ENCODE measurements at regions not wholly inside any gene's neighbourhood (a gene's known extent, or its start where the extent isn't known, plus 50 kb on each side); places are given as distances from the start of the nearest gene placed in this dataset.

DNA sequence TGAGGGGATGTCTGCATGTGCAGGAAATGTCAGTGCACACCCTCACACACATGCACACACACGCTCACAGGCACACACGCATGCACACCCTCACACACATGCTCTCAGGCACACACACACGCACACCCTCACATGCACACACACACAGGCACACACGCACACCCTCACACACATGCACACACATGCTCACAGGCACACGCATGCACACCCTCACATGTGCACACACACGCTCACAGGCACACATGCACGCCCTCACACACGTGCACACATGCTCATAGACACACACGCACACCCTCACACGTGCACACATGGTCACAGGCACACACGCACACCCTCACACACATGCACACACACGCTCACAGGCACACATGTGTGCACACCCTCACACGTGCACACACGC lies 77.6 kb upstream of the ZNF469 start:
- H4K20me1 ChIP-seq (ENCODE audit: insufficient read depth, low read length): no peaks in the 10 kb centered on the region
- H3K9me3 ChIP-seq (ENCODE audit: low read length): no peaks in the 10 kb centered on the region
- H3K4me2 ChIP-seq (ENCODE audit: low read length): no peak overlapping the region
- BruUV-seq (replicated peaks): no TSS peak
- no peaks in the 10 kb centered on the region for H3K4me1 ChIP-seq (ENCODE audit: insufficient read depth, low read length, poor library complexity, severe bottlenecking)
- H3K27ac ChIP-seq (ENCODE audit: low read depth, low read length, poor library complexity, severe bottlenecking): no peak overlapping the region
- no peaks in the 10 kb centered on the region for H3K79me2 ChIP-seq (ENCODE audit: insufficient read depth, low read depth, low read length)
- TF ChIP-seq CTCF (conservative IDR thresholded peaks at IDR 0.05; ENCODE audit: low read length) (no peak), EZH2phosphoT487 (IDR thresholded peaks at IDR 0.05; ENCODE audit: borderline replicate concordance, low read depth, low read length) (no peak)
- H3K4me3 ChIP-seq (ENCODE audit: low read depth, low read length, poor library complexity, severe bottlenecking): no peak overlapping the region
- H3K9me2 ChIP-seq (ENCODE audit: insufficient read depth, low read length): no peaks in the 10 kb centered on the region
- ChIA-PET CTCF (ENCODE audit: unreplicated experiment) (no interaction called here), POLR2A (no interaction called here)
- H2AFZ ChIP-seq (ENCODE audit: low read length): no peak overlapping the region
- intact Hi-C loops (cut with micrococcal nuclease; ENCODE audit: unreplicated experiment): no loop called here
- H3K36me3 ChIP-seq (ENCODE audit: insufficient read depth, low read length): no peaks in the 10 kb centered on the region
- DNase-seq (ENCODE audit: low spot score): no peak

DNA sequence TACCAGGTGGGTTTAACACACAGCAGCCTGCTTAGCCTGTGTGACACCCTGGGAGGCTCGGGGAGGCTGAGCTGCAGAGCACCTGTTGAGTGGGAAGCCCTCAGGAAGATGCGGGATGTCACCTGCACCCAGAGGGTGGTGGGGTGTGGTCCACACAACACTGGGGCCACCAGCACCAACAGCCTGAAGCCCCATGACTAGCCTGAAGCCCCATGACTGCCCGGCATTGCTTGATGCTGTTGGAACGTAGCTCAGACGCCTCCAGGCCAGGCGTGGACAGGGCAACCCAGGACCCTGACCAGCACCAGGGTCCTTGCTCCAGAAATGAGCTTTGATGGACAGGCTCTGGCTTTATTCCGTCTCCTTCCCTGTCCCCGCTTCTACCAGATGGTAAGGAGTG lies 76.3 kb upstream of the ZNF469 start:
- BruUV-seq (replicated peaks): no TSS peak
- no peaks in the 10 kb centered on the region for H3K9me2 ChIP-seq (ENCODE audit: insufficient read depth, low read length)
- H3K27ac ChIP-seq (ENCODE audit: low read depth, low read length, poor library complexity, severe bottlenecking): no peak overlapping the region
- no peaks in the 10 kb centered on the region for H3K9me3 ChIP-seq (ENCODE audit: low read length)
- H3K79me2 ChIP-seq (ENCODE audit: insufficient read depth, low read depth, low read length): no peaks in the 10 kb centered on the region
- POLR2A ChIA-PET: no interaction called here
- H3K4me1 ChIP-seq (ENCODE audit: insufficient read depth, low read length, poor library complexity, severe bottlenecking): no peaks in the 10 kb centered on the region
- H3K4me2 ChIP-seq (ENCODE audit: low read length): no peak overlapping the region
- CTCF ChIA-PET (ENCODE audit: unreplicated experiment): no interaction called here
- TF ChIP-seq CTCF (conservative IDR thresholded peaks at IDR 0.05; ENCODE audit: low read length) (no peak), EZH2phosphoT487 (IDR thresholded peaks at IDR 0.05; ENCODE audit: borderline replicate concordance, low read depth, low read length) (no peak)
- H3K4me3 ChIP-seq (ENCODE audit: low read depth, low read length, poor library complexity, severe bottlenecking): no peak overlapping the region
- DNase-seq (ENCODE audit: low spot score): no peak
- H4K20me1 ChIP-seq (ENCODE audit: insufficient read depth, low read length): no peaks in the 10 kb centered on the region
- H3K36me3 ChIP-seq (ENCODE audit: insufficient read depth, low read length): no peaks in the 10 kb centered on the region
- intact Hi-C loops (cut with micrococcal nuclease; ENCODE audit: unreplicated experiment): no loop called here
- no peak overlapping the region for H2AFZ ChIP-seq (ENCODE audit: low read length)

GRCh38 chr16:88306860-88307545 lies 75.8 kb upstream of the ZNF469 start:
- no TSS peak for BruUV-seq (replicated peaks)
- CTCF ChIA-PET (ENCODE audit: unreplicated experiment): no interaction called here
- no peaks in the 10 kb centered on the region for H4K20me1 ChIP-seq (ENCODE audit: insufficient read depth, low read length)
- H2AFZ ChIP-seq (ENCODE audit: low read length): no peak overlapping the region
- no peaks in the 10 kb centered on the region for H3K36me3 ChIP-seq (ENCODE audit: insufficient read depth, low read length)
- TF ChIP-seq EZH2phosphoT487 (IDR thresholded peaks at IDR 0.05; ENCODE audit: borderline replicate concordance, low read depth, low read length) (no peak), CTCF (conservative IDR thresholded peaks at IDR 0.05; ENCODE audit: low read length) (no peak)
- H3K4me1 ChIP-seq (ENCODE audit: insufficient read depth, low read length, poor library complexity, severe bottlenecking): no peaks in the 10 kb centered on the region
- no peak overlapping the region for H3K27ac ChIP-seq (ENCODE audit: low read depth, low read length, poor library complexity, severe bottlenecking)
- H3K79me2 ChIP-seq (ENCODE audit: insufficient read depth, low read depth, low read length): no peaks in the 10 kb centered on the region
- no peak overlapping the region for H3K4me2 ChIP-seq (ENCODE audit: low read length)
- no peaks in the 10 kb centered on the region for H3K9me3 ChIP-seq (ENCODE audit: low read length)
- POLR2A ChIA-PET: no interaction called here
- no peak overlapping the region for H3K4me3 ChIP-seq (ENCODE audit: low read depth, low read length, poor library complexity, severe bottlenecking)
- DNase-seq (ENCODE audit: low spot score): no peak
- intact Hi-C loops (cut with micrococcal nuclease; ENCODE audit: unreplicated experiment): no loop called here
- no peaks in the 10 kb centered on the region for H3K9me2 ChIP-seq (ENCODE audit: insufficient read depth, low read length)

Data from OCI-LY7 (cell line).